GM18909 (cell line): ENCODE measurements at regions not wholly inside any gene's neighbourhood (a gene's known extent, or its start where the extent isn't known, plus 50 kb on each side); places are given as distances from the start of the nearest gene placed in this dataset.
"Not testable (repeated sequence)": the region's sequence is repeated elsewhere in the genome, so short reads cannot be mapped to it uniquely, and the experiment has no call there.

Experiments
- ATAC-seq: cut with Tn5 transposase; IDR thresholded peaks from one replicate; pipeline ENCODE4 v1.9.1; 2021; ENCODE audit warnings: mild to moderate bottlenecking; ENCODE audit not compliant: unreplicated experiment, poor library complexity

DNA sequence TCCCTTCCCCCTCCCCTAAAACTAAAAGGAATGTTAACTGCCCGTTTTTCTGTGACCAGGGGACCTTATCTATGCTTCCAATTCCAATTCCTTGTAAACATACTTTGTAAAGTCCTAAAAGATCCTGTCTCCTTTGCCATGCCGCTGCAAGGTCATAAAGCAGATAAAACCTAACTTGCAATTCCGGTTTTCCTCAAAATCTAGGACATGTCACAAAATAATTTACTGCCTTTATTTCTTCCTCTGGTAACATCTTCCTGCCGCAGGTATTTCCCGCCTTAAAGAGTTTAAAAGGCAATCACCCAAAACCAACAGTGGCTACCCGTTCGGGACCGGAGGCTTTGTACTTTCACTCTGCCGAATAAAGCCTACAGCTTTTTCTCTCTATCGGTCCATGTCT, 1248.6 kb upstream of the CDH9 start:
- not testable (repeated sequence) for ATAC-seq

DNA sequence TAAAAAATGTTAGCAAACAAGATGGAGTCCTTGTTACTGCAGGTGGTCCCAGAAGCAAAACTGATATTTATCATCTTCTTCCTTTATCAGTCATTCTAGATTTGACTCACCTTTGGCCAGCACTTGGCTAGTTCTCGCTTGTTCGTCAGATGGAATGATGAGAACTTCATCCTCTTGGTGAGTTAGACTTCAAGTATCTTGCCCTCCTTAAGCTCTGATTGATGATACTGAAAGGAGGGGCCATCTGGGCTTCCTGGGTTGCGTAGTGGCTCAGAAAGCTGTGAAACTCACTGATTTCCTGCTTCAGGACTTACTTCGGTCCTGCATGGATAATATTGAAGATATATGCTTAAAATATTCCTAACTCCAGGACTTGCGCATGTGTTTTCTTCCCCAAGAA, 1248.2 kb upstream of the CDH9 start:
- no peak for ATAC-seq

DNA sequence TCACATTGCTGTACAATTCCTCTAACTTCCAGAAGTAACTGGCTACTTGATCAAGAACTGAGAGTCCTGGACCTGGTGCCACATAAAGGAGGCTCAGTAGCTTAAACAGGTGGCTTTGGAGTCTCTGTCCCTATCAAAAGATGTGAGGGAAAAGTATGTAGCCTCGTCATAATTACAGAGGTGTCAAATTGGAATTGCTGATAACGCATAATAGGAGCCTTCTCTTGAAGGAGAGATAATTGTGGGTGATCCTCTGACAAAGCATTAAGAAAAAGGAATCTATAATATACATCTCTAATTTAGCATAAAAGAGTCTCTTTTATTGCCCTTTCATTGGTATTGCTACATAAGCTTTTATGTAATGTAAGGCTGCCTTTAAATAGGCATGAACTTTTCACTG, 1246.4 kb upstream of the CDH9 start:
- ATAC-seq, result no peak

DNA sequence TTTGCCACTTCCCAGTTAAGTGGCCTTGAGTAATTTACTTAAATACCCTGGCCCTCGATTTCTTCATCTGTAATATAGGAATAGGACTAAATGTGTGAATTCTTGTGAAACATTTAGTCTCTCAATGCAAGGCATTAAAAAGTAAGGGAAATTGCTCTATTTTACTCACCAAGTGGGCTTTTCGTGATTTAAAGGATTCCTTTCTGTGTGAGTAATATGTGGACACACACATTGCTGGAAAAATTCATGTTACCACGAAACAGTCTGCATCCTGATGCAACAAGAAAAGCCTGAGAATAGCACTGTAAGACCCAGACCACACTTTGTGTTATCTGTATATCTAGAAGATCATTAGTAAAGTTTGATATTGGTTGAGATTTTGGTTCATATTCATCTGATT, 1243.0 kb upstream of the CDH9 start:
- ATAC-seq, result no peak

DNA sequence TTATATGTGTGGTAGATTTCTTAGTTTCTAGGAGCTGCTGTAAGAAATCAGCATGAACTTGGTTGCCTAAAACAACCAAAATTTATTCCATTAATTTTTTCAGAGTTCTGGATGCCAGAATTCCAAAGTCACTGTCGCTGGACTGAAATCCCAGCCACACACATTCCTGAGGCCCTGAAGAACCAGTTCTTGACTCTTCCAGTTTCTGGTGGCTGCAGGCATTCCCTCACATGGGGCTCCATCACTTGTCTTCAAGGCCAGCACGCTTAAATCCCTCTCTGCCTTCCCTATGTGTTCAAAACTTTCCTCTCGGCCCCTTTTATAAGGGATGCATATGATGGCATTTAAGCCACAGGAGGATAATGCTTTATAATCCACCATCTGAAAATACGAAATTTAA, 1237.5 kb upstream of the CDH9 start:
- ATAC-seq, result no peak

DNA sequence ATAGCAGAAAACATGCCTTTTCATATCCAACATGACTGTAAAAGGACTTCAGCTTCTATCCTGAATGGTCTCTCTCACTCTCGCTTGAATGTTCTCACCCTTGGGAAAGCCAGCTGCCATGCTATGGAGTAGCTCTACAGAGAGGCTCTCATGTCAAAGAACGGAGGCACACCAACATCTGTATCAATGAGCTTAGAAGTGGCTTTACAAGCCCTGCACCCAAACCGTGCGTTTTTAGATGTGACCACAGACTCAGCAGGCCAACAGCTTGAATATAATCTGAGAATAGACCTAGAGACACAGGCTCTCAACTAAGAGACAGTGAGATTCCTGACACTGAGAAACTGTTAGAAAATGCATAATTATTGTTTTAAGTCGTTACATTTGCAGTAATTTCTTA, 1231.6 kb upstream of the CDH9 start:
- ATAC-seq, result no peak

DNA sequence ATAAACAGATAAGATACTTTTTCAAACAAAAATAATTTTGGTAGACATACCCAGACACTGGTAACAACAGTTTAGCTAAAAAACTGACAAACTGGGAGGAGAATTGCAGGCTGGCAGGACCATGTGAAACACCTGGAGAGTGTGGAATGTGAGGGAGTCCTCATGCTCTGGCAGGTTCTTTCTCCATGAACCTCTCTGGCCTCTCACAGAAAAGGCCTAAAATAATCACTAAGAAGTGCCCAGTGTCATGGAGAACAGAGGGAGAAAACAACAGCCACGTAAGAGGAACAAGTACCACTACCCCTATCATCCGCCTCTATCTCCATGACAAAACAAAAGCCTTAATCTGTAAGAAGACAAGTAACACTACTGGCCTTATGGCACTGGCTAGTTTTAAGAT, 1227.5 kb upstream of the CDH9 start:
- no peak for ATAC-seq

DNA sequence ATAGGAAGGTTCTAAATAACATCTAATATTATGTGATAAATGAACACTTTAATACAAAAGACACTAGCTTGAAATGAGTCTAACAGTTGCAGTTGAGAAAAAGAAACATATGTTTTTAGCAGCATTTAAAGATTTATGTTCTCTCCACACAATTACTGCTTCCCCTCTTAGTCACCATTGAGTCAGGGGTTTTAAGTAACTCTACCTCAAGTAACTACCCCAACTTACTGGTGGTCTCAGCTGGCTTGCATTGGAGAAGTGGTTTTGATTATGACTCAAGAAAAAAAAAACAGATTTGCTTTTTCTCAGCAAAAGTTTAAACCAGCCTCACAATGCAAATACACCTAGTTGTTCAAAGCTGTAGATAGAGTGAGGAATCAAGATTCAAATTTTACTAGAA, 1216.5 kb upstream of the CDH9 start:
- no peak for ATAC-seq

DNA sequence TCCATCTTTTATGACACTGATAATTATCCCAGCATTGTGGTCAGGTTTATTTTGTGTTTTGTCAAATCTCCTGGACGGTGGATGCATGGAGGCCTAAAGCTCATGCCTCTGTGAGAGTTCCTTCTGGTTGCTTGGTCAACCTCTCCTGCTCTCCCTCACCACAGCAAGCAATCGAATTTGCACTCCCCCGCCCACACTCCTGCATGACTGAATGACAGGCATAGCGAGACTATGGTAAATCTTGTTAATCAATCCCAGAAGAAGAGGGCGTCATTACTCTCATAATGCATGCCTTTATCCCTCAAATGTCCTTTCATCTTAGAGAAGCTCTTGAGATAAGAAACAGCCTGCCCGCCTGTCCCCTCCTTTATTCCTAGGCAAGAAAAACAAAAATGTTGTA, 1215.0 kb upstream of the CDH9 start:
- ATAC-seq, result no peak

DNA sequence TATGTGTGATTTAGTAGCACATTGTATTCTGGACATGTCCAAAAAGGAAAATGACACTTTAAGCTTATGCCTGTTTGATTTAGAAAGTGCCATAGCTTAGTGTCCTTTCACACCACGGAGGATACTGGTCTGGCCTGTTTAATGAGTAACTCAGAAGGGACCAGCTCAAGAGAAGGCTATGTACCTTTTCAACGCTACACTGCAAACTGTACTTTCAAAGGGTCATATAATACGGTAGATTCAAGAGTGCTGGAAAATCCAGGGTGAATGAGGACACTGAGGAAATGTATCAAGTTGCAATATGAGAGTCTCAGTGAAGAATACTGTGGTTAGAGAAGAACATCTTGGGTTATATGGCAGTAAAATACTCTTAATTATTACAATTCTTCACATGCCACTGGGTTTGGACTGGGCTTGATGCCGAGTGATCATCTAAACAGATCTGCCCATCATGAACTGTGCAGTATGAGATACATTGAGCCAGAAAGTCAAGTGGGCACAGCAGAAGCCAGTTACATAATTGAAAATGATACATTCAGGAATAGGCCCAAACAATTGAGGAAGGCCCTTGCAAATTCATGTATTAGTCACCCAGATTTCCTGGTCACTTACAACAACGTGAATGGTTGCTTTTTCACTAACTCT, 1211.5 kb upstream of the CDH9 start:
- ATAC-seq, result no peak

DNA sequence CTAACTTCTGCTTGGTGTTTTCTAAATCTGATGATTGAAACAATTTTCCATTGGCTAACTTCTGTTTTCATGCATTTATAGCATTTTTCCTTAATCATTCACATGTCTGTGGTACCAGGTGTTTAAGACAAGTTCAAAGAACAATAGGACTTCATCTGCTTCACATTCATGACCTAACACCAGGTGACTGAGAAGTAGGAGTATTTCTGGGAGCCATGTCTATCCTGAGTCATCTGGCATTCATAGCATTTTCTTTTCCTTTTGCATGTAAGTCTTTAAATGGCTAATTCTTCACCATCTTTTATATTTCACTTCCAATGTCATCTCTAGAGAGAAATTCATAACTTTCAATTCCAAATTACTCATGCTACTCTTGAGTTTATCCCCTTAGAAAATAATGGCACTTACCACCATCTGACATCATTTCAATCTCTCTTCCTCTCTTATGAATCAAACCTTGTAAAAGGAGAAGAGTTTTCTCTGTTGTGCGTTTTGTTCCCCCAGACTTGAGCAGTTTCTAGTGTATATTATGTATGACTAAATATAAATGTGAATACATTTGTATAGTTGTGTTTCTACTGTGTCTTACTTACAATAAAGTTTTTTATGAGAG, 1196.1 kb upstream of the CDH9 start:
- ATAC-seq, result no peak

DNA sequence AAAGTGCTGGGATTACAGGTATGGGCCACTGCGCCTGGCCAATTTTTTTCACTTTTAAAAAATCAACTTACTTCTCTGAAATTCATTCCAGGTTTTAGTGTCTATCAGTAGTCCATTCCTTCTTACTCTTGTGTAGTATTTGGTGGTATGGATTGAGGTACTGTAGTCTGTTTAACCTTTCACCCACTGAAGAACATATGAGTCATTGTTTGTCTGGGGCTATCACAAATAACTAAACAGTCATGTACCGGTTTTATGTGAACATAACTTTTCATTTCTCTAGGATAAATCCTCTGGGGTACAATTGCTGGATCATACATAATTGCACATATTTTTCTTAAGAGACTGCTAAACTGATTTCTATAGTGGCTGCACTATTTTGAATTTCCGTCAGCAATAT, 1188.0 kb upstream of the CDH9 start:
- no peak for ATAC-seq

DNA sequence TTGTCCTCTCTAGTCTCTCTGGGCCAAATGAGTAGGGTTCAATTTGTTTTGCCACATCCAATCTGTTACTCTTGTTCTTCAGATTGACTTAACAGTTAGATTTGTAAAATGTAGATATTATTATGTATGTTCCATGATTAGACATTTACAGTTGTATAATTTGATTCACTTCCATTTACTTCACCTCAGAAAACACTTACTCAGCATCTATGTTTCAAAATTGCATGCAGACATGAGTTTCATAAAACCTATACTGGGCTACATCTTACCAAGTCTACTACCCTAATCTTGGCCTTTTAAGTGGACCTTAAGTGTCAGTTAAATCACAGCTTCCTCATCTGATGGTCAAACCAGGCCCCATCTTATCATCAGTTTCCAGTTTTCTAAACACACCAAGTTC, 1181.2 kb upstream of the CDH9 start:
- ATAC-seq, result no peak

DNA sequence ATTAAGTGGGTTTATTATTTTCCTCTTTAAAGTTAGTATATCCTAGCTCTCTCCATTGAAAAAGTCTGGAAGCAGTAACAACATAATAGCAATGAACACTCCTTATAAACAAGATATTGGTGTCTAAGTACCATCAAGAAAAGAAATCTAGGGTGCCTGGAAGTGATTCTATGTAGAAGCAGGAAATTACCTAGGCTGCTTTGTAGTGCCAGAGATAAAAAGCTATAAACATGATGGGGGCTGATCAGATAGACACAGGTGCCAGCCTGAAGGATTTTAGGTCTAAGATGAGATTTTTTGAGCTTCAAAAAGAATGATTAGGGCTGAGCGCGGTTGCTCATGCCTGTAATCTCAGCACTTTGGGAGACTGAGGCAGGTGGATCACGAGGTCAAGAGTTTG, 1179.3 kb upstream of the CDH9 start:
- ATAC-seq, result no peak

DNA sequence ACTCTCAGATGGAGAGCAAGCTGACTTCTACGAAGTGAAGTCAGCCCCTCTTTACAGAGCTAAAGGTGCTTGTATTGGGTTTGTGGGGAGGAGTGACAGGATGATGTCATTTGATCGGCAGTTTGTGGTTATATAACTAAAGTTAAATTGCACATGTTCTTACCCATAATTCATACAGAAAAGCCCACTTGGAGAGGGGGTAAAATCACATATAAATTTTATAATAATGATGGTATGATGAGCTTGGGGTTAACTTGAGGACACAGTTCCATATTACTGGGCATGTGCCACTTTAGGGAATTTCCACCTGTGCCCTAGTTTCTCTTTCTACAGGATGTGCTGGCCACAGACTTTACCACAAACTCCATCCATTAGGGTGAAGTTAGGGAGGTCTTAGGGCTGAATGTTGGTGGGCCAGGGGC, 1178.6 kb upstream of the CDH9 start:
- ATAC-seq, result no peak

DNA sequence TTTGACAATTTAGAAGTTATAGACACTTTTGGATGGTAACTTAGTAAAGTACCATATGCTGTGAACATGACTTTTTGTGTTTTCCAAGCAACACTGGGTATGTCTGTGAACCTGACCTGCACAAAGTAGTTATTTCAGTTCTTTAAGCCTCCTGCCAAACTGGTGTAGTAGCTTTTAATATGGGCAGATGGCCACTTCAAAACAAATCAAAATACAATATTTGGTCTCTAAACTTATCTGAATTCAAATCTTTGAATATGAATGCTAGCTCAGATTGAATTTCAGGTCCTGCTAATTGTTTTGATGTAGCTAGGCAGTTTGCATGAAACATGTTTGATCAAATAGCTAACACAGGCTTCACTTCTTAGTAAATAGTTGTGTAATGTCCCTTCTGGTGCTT, 1176.7 kb upstream of the CDH9 start:
- no peak for ATAC-seq

DNA sequence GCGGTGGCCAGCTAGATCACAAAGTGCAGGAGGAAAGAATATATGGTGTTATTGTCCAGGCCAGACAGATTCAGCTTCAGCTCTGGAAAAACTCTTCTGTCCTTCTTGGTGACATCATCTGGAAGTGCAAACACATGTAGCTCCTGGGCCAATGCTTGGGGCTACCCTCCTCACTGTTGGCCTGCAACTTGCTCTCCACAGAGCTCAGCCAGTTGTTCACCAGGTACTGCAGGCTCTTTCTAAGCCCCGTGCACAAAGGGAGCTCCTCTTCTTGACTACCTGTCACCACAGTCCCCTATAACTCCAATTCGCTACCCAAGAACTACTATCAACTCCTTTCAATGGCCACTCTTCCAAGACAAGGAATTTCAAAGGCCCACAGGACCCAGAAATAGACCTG, 1175.9 kb upstream of the CDH9 start:
- ATAC-seq, result no peak

DNA sequence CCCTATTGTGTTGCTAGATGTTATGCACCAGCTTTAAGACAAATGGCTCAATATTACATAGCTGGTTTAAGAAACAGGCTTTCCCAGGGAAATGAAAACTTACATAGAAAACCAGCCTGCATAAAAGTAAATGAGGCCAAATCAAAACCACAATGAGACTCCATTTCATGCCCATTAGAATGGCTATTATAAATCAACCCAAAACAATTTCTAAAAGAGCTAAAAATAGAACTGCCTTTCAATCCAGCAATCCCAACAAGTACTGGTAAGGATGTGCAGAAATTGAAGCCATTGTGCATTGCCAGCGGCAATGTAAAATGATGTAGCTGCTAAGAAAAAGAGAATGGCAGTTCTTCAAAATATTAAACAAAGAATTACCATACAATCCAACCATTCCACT, 1170.0 kb upstream of the CDH9 start:
- ATAC-seq, result no peak

DNA sequence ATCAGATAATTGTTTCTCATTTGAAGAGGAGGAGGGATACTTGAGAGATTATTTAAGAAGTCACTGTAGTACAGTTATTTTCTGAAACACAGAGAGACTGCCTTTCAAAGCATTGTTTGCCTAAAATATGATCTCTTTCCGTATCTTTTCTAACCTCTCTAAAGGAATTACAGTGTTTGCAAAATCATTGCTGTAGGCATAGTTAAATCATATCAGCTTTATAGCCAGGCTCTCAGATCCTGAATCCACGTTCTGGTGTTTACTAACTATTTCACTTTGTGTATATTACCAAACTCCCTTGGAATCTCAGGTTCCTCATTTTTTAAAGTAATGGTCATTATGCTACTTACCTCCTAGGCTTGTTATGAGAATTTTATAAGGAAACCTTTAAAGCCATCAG, 1151.6 kb upstream of the CDH9 start:
- no peak for ATAC-seq

DNA sequence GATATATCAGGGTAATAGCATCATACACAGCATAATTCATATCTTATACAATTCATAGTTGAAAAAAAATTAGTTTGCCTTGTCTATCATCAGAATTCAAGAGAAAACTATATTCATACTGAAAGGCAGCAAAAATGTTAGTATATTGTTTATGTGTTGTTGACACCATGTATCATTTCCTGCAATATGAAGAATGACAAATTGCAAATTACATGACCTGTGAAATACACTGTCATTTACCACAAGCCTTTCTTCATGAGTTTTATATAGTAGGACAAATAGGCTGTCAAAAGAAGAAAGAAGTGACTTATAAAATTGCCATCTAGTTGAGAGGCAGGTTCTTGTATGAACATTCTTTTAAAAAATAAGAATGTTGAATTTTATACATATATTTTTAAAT, 1136.3 kb upstream of the CDH9 start:
- no peak for ATAC-seq

DNA sequence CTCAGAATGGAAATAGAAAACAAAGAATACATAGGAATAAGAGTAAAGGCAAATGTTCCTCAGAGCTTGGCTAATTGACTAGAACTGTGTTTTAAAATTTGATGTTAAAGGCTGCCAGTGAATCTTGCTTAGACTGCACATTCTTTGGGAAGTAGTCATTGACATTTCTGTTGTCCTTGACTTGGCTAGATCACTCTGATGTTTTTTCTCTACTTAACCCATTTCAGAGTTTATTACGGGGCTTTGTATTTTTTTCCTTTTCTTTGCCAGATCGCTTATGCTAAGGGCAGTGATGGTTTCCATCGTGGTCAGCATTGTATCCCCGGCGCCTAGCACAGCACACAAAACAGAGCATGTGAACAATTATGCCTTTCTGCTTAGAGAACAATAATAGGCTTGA, 1126.7 kb upstream of the CDH9 start:
- no peak for ATAC-seq

DNA sequence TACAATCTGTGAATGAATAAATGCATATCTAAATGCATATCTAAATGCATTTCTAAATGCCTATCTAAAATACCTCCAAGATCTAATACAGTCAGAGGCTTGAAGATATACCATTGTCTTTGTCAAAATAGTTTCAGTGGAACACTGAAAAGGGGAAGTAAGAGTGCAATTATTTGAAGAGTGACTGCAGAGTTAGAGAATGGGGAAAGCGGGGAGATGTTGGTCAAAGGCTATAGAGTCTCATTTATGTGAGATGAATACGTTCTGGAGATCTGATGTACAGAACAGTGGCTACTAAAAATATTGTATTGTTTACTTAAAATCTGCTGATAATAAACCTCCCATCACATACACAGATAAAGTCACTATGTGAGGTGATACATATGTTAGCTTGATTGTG, 1126.2 kb upstream of the CDH9 start:
- no peak for ATAC-seq

DNA sequence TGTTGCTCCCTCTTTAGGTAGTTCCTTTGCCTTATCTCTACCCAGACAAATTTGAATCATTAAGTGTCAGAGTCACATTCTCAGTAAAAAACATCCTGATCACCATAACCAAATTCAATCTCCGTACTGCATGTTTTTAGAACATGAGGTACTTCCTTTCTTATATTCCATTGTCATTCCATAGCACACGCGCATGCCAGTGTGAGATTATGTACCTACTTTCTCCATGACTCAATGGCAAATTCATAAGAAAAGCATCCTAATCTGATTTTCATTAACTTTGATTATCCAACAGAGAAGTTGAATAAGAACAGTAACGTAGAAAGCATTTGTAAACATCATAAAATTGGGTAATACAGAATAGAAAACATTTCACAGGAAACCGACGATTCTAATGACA, 1118.6 kb upstream of the CDH9 start:
- no peak for ATAC-seq
